ENCODE measurements at regions not wholly inside any gene's neighbourhood (a gene's known extent, or its start where the extent isn't known, plus 50 kb on each side); places are given as distances from the start of the nearest gene placed in this dataset.

DNA sequence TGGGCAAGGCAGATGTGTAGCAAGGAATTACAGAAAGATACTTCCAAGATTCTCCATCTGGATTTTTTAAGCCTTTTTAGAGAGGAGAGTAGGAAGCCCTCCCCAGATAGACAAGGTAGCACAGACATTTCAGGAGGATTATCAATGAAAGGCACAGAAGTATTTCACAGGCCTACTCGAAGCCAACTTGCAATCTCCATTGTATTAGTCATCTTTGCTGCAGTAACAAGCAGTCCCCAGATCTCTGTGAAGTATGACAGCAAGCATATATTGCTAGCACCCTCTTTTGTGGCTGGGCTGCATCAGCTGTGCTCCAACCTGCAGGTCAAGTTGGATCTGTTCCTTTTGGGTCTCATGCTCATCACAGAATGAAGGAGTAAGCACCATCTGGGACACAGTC is 101.6 kb downstream of the MAF start:
- no peak overlapping the region for H3K27ac ChIP-seq (ENCODE audit: low read length)
- no peaks in the 10 kb centered on the region for H3F3A ChIP-seq (ENCODE audit: insufficient read depth, low read length, poor library complexity, severe bottlenecking)
- H2AFZ ChIP-seq (ENCODE audit: low read depth, low read length): no peak overlapping the region
- H4K20me1 ChIP-seq (ENCODE audit: insufficient read depth): no peaks in the 10 kb centered on the region
- H3K27me3 ChIP-seq (ENCODE audit: insufficient read depth, low read depth, low read length): no peaks in the 10 kb centered on the region
- no peaks in the 10 kb centered on the region for H3K9me3 ChIP-seq (ENCODE audit: low read length)
- no peaks in the 10 kb centered on the region for H3K79me2 ChIP-seq (replicated peaks; ENCODE audit: insufficient read depth, low read length)
- H3K9me2 ChIP-seq (ENCODE audit: insufficient read depth, low read length): no peaks in the 10 kb centered on the region
- H3K9ac ChIP-seq (ENCODE audit: low read length): no peak overlapping the region
- TF ChIP-seq TAF1 (IDR thresholded peaks at IDR 0.05; ENCODE audit: low read depth) (no peak), POLR2AphosphoS5 (IDR thresholded peaks at IDR 0.05) (no peak), EP300 (conservative IDR thresholded peaks at IDR 0.05; ENCODE audit: poor library complexity, severe bottlenecking) (no peak), RAD21 (conservative IDR thresholded peaks at IDR 0.05) (no peak), EZH2 (IDR thresholded peaks at IDR 0.05; ENCODE audit: borderline replicate concordance, insufficient read depth, low read length, poor library complexity, severe bottlenecking) (no peak), SMC3 (conservative IDR thresholded peaks at IDR 0.05; ENCODE audit: poor library complexity) (no peak), MXI1 (conservative IDR thresholded peaks at IDR 0.05; ENCODE audit: poor library complexity, severe bottlenecking) (no peak)
- TF ChIP-seq, protein P1, sequence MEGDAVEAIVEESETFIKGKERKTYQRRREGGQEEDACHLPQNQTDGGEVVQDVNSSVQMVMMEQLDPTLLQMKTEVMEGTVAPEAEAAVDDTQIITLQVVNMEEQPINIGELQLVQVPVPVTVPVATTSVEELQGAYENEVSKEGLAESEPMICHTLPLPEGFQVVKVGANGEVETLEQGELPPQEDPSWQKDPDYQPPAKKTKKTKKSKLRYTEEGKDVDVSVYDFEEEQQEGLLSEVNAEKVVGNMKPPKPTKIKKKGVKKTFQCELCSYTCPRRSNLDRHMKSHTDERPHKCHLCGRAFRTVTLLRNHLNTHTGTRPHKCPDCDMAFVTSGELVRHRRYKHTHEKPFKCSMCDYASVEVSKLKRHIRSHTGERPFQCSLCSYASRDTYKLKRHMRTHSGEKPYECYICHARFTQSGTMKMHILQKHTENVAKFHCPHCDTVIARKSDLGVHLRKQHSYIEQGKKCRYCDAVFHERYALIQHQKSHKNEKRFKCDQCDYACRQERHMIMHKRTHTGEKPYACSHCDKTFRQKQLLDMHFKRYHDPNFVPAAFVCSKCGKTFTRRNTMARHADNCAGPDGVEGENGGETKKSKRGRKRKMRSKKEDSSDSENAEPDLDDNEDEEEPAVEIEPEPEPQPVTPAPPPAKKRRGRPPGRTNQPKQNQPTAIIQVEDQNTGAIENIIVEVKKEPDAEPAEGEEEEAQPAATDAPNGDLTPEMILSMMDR (IDR thresholded peaks at IDR 0.05; ENCODE audit: poor library complexity, severe bottlenecking): no peak
- TF ChIP-seq, protein P2, sequence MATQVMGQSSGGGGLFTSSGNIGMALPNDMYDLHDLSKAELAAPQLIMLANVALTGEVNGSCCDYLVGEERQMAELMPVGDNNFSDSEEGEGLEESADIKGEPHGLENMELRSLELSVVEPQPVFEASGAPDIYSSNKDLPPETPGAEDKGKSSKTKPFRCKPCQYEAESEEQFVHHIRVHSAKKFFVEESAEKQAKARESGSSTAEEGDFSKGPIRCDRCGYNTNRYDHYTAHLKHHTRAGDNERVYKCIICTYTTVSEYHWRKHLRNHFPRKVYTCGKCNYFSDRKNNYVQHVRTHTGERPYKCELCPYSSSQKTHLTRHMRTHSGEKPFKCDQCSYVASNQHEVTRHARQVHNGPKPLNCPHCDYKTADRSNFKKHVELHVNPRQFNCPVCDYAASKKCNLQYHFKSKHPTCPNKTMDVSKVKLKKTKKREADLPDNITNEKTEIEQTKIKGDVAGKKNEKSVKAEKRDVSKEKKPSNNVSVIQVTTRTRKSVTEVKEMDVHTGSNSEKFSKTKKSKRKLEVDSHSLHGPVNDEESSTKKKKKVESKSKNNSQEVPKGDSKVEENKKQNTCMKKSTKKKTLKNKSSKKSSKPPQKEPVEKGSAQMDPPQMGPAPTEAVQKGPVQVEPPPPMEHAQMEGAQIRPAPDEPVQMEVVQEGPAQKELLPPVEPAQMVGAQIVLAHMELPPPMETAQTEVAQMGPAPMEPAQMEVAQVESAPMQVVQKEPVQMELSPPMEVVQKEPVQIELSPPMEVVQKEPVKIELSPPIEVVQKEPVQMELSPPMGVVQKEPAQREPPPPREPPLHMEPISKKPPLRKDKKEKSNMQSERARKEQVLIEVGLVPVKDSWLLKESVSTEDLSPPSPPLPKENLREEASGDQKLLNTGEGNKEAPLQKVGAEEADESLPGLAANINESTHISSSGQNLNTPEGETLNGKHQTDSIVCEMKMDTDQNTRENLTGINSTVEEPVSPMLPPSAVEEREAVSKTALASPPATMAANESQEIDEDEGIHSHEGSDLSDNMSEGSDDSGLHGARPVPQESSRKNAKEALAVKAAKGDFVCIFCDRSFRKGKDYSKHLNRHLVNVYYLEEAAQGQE (IDR thresholded peaks at IDR 0.05; ENCODE audit: borderline replicate concordance): no peak
- no peaks in the 10 kb centered on the region for H3K36me3 ChIP-seq (ENCODE audit: insufficient read depth, low read length)
- no peak overlapping the region for H3K4me2 ChIP-seq (ENCODE audit: low read length)
- no peak overlapping the region for H3K4me3 ChIP-seq (ENCODE audit: low read length)

DNA sequence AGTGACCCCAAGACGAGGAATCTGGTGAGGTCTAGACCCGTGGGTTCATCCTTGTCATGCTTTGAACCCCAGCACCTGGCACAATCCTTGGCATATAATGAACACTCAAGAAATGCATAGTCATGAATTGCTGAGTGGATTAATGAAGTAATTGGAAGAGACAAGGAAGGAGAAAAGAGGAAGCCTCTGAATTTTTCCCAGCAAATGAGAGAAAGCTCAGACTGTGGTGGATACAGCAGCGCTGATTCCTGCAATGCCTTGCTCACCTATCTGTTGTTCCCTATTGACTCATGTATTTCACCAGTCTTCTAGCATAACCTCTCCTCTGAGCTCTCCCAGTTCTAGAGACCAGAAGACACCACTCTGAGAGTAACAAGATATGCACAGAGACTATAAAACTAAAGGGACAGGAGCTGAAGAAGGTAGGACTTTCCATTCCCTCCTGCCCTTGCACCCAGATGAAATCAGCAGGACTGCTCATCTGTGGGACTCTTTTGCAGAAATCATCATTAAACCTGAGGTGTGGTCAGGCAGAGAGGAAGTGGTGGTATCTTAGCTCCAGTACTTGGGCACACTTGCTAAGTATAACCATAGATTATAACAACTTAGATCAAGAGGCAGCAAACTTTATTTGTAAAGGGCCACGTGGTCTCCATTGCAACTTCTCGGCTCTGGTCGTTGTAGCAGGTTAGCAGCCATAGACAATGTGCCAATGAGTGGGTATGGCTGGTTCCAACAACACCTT is 102.8 kb downstream of the MAF start:
- Histone ChIP-seq H3F3A (ENCODE audit: insufficient read depth, low read length, poor library complexity, severe bottlenecking) (no peaks in the 10 kb centered on the region), H2AFZ (ENCODE audit: low read depth, low read length) (no peak overlapping the region), H3K36me3 (ENCODE audit: insufficient read depth, low read length) (no peaks in the 10 kb centered on the region), H3K9ac (ENCODE audit: low read length) (no peak overlapping the region), H3K4me3 (ENCODE audit: low read length) (no peak overlapping the region), H3K9me3 (ENCODE audit: low read length) (no peaks in the 10 kb centered on the region), H3K9me2 (ENCODE audit: insufficient read depth, low read length) (no peaks in the 10 kb centered on the region), H3K79me2 (replicated peaks; ENCODE audit: insufficient read depth, low read length) (no peaks in the 10 kb centered on the region), H4K20me1 (ENCODE audit: insufficient read depth) (no peaks in the 10 kb centered on the region), H3K4me2 (ENCODE audit: low read length) (no peak overlapping the region), H3K27me3 (ENCODE audit: insufficient read depth, low read depth, low read length) (no peaks in the 10 kb centered on the region), H3K27ac (ENCODE audit: low read length) (no peak overlapping the region)
- no peak for TF ChIP-seq EZH2 (IDR thresholded peaks at IDR 0.05; ENCODE audit: borderline replicate concordance, insufficient read depth, low read length, poor library complexity, severe bottlenecking)
- TF ChIP-seq, protein P2 (IDR thresholded peaks at IDR 0.05; ENCODE audit: borderline replicate concordance): no peak
- no peak for TF ChIP-seq TAF1 (IDR thresholded peaks at IDR 0.05; ENCODE audit: low read depth)
- TF ChIP-seq POLR2AphosphoS5 (IDR thresholded peaks at IDR 0.05): no peak
- no peak for TF ChIP-seq EP300 (conservative IDR thresholded peaks at IDR 0.05; ENCODE audit: poor library complexity, severe bottlenecking)
- TF ChIP-seq MXI1 (conservative IDR thresholded peaks at IDR 0.05; ENCODE audit: poor library complexity, severe bottlenecking): no peak
- TF ChIP-seq, protein P1 (IDR thresholded peaks at IDR 0.05; ENCODE audit: poor library complexity, severe bottlenecking): no peak
- TF ChIP-seq RAD21 (conservative IDR thresholded peaks at IDR 0.05): no peak
- no peak for TF ChIP-seq SMC3 (conservative IDR thresholded peaks at IDR 0.05; ENCODE audit: poor library complexity)

Data from neural cell (in vitro differentiated cells).